GM18873 (cell line): ENCODE measurements at regions not wholly inside any gene's neighbourhood (a gene's known extent, or its start where the extent isn't known, plus 50 kb on each side); places are given as distances from the start of the nearest gene placed in this dataset.

Experiments
- ATAC-seq: cut with Tn5 transposase; IDR thresholded peaks from one replicate; pipeline ENCODE4 v1.9.1; 2021; ENCODE audit warnings: mild to moderate bottlenecking, moderate library complexity, moderate number of reproducible peaks; ENCODE audit not compliant: unreplicated experiment, low FRiP score

GRCh38 chr22:22410121-22410520, 98.4 kb downstream of the ZNF280B start:
- ATAC-seq: no peak

- ATAC-seq: no peak
Measured at GRCh38 chr22:22410677-22411076, 97.9 kb downstream of the ZNF280B start.

GRCh38 chr22:22414266-22414665, 94.3 kb downstream of the ZNF280B start:
- ATAC-seq: no peak

GRCh38 chr22:22417495-22418162, 90.9 kb downstream of the ZNF280B start:
- no peak for ATAC-seq

DNA sequence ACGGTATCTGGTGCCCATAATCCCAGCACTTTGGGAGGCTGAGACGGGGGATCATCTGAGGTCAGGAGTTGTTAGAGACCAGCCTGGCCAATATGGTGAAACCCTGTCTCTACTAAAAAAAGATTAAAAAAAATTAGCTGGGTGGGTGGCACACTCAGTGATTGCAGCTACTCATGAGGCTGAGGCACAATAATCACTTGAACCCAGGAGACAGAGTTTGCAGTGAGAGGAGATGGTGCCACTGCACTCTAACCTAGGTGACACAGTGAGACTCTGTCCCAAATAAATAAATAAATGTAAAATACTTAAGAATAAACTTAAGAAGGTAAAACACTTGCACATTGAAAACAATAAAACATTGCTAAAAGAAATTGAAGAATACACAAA, 90.4 kb downstream of the ZNF280B start:
- no peak for ATAC-seq

GRCh38 chr22:22418957-22419356, 89.6 kb downstream of the ZNF280B start:
- no peak for ATAC-seq

- no peak for ATAC-seq
Measured at GRCh38 chr22:22420580-22420979, 88.0 kb downstream of the ZNF280B start.

DNA sequence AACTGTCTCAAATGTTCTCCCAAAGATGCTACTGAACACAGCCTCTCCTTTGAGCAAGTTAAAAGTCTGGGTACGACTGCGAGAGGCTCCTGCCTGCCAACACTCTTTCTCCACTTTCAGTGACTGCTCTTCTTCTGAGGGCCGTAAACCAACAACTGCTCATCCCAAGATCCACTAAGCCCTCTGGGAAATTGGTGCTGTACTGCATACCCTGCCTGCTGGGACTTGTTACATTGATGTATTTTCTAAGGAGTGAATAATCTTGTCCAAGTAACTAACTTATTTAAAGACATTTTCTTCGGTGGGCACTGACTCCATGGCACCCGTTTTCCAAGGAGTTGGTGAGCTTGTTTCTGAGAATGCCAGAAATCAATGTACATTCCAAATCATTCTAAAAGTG, 87.2 kb downstream of the ZNF280B start:
- ATAC-seq: no peak

DNA sequence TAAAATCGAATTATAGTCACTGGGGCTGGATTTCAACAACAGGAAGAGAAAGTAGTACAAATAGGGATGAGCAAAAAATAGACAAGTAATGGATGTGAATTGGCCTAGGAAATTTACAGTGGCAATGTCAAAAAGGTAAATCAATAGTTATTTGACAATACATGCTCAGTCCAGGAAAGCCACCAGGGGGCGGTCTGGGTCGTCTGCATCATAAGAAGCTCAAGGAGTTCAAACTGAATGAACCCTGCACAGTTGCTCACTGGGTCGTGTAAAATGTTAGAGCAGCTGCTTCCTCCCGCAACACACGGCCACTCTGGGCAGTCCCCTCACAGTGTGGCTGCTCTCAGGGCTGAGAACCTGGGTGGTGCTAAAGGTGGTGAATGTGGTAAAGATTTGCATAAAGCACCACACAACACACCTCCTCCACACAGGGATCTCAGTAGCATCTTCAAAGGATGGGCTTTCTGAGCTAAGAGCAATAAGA, 85.9 kb downstream of the ZNF280B start:
- peak; percentile 56 for ATAC-seq

DNA sequence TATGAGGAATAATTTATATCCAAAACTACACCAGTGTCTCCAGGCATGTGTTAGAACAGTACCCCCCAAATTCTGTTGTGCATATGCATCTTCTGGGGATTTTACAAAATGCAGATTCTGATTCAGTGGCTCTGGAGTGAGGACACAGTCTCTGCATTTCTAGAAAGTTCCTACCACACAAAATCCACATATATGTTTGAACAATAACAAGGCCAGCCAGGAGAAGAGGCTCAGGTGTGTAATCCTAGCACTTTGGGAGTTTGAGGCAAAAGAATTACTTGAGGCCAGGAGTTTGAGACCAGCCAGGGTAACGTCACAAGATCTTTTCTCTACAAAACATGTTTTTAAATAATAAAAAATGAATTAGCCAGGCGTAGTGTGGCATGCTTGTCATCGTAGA, 84.9 kb downstream of the ZNF280B start:
- ATAC-seq: no peak

DNA sequence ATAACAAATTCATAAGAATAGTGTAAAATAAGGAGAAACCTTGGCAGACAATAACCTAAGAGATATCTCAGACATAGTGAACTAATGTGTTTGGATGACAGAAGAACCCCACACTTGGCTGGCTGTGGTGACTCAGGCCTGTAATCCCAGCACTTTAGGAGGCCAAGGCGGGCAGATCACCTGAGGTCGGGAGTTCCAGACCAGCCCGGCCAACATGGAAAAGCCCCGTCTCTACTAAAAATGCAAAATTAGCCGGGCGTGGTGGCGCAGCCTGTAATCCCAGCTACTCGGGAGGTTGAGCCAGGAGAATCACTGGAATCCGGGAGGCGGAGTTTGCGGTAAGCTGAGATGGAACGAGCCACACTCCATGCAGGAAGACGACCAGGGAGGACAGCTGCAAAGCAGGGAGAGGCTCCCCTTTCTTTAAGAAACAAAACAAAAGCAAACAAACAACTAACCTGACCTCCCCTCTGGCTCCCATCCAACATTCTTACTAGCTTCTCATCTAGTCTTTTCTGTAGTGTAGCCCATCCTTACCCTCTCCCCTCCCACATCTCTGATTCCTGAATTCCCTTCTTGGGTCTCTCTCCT, 84.2 kb downstream of the ZNF280B start:
- no peak for ATAC-seq

- ATAC-seq: no peak
Measured at GRCh38 chr22:22424956-22425355, 83.6 kb downstream of the ZNF280B start.

DNA sequence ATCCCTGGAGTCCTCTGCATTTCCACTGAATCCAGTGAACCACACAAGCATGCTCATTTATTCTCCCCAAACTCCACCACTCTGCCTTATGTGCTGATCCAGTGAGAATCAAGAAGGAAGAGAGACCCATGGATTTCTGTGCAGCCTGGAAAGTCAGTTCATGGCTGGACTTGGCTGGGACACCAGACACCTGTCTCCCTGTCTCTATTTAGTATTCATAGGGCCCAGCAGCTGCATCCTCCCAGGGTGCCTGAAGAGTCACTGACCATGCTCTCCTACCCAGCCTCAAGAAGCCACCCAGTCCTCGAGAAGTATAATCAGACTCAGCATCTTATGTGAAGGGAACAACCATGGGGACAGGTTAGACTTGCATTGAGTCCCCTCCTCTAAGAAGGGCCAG, 83.2 kb downstream of the ZNF280B start:
- no peak for ATAC-seq

DNA sequence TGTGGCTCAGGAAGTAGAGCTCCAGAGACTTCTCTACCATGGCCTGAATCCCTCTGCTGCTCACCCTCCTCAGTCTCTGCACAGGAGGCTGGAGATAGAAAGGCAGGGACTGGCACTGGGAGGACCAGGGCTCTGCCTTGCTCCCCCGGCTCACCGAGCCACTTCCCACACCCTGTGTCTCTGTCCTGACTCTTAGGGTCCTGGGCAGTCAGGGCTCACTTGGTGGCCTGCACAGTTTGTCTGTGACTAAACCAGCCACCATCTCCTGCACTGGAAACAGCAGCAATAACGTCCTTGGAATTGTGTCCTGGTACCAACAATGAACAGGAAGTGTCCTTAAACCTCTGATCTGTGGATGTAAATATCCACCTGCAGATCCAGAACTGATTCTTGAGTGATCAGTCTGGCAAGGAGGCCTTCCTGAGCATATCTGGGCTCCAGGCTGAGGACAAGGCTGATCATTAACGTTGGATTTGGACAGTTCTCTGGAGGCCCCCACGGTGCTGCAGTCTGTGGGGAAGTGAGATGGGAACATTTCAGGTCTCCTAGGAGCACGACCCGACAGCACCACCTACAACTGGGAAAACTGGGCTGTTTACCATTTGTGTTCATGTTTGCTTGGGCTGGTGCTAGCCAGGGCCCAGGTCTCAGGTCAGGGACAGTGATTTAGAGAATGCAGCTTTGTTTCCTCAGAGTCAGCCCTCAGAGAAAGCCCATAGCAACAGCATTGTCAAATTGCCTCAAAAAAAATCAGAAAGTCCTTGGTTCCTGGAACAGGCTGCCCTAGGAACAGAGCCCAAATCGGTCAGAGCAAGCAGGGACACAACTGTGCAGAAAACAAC, 82.5 kb downstream of the ZNF280B start:
- no peak for ATAC-seq

DNA sequence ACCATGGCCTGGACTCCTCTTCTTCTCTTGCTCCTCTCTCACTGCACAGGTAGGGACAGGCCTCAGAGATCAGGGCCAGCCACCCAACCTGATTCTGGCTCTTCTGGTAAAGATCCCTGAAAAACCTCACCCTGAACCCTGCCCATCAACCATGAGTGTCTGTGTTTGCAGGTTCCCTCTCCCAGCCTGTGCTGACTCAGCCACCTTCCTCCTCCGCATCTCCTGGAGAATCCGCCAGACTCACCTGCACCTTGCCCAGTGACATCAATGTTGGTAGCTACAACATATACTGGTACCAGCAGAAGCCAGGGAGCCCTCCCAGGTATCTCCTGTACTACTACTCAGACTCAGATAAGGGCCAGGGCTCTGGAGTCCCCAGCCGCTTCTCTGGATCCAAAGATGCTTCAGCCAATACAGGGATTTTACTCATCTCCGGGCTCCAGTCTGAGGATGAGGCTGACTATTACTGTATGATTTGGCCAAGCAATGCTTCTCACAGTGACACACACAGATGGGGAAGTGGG, 80.9 kb downstream of the ZNF280B start:
- ATAC-seq: no peak

DNA sequence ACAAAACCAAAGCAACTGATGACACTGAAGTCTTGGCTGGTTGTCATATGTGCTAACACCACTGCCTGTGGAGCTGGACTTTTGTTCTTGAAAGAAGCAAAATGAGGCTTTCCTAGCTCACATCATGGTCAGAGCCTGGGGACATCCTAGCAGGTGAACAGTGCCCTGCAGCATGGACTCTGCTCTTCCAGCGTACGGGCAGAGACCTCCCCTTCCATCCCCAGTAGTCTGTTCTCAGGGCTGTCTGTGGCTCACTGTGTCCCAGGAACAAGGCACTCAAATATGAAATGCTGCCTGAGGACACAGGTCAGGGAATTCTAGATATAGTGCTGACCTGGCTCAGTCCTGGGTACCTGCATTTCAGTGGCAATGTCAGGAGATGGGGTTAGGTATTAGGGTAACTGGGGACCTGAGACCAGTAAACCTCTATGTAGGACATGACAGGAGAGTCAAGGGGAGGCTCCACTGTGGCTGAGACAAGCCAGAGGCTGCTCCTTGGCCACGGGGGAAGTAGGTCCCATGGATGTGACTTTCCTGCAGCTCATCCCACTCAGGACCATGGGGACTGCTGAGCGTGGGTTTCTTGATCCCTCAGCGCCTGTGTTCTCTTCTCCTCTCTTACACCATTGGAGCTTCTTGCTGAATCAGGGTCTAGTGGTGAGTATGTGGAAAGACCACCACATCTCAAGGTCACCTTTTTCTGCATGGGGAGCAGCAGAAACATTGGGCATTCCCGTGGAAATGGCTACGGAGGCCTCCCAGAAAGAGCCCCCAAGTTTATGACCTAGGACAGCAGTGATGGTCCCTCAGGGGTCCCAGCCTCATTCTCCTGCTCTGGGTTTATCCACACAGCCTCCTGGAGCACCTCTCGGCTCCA, 80.1 kb downstream of the ZNF280B start:
- ATAC-seq: no peak

GRCh38 chr22:22429369-22430108, 79.0 kb downstream of the ZNF280B start:
- ATAC-seq: no peak

DNA sequence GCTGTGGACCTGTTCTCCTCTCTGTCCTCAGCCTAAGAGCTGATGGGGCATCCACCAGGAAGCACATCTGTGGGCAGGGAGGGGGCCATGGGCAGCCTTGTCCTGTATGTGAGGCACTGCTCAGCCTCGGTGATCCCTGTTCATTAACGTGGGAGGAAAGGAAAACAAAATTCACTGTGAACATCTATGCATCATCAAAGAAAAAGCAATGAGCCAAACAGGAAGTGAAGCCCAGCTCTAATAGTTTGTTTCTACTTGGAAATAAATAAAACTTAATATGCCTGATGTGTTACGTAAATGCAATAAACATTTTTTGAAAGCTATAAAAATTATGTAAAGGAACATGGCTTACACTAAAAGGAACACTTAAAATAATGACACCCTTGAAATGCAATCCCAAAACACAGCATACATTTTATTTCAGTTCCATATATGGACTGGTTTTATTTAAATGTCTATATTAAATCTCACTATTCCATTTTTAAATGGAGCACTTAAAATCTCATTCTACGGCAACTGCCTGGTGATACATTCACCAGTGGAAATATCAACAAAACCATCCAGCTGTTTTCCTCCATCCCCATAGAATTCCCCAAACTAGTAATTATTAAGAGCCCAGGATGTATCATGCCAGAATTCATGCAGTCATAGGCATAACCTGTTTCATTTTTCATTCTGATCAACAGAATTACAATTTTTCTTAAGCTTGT, 78.3 kb downstream of the ZNF280B start:
- no peak for ATAC-seq
